SK-N-SH treated with all-trans-retinoic acid at 6 μM for 48 hours (cell line): ENCODE measurements at regions not wholly inside any gene's neighbourhood (a gene's known extent, or its start where the extent isn't known, plus 50 kb on each side); places are given as distances from the start of the nearest gene placed in this dataset.
"Not testable (repeated sequence)": the region's sequence is repeated elsewhere in the genome, so short reads cannot be mapped to it uniquely, and the experiment has no call there.

Experiments used
- ATAC-seq: fragments of 200-7000 bp; cut with Tn5 transposase; 3 replicates; pipeline ENCODE4 v1.9.1; 2020; ENCODE audit warnings: mild to moderate bottlenecking, moderate library complexity
- ARNTL ChIP-seq: fragments of 450-650 bp; formaldehyde crosslinking; IDR thresholded peaks from 2 replicates; pipeline ENCODE4 v1.5.0; 2020; ENCODE audit warnings: low read depth, mild to moderate bottlenecking, moderate library complexity, borderline replicate concordance
- BACH2 ChIP-seq: fragments of 250-450 bp; sonication (Bioruptor Pico); IDR thresholded peaks from 2 replicates; pipeline ENCODE4 v1.9.0; 2021; ENCODE audit warnings: mild to moderate bottlenecking, borderline replicate concordance
- CREB5 ChIP-seq: fragments of 250-450 bp; sonication (Bioruptor Pico); IDR thresholded peaks from 2 replicates; pipeline ENCODE4 v1.5.1; 2020; ENCODE audit warnings: low read depth, mild to moderate bottlenecking, moderate library complexity
- CSDC2 ChIP-seq: fragments of 250-450 bp; sonication (Bioruptor Pico); IDR thresholded peaks from 2 replicates; pipeline ENCODE4 v1.5.0; 2020; ENCODE audit warnings: mild to moderate bottlenecking, moderate library complexity
- CSRNP3 ChIP-seq: fragments of 250-450 bp; sonication (Bioruptor Pico); IDR thresholded peaks from 2 replicates; pipeline ENCODE4 v1.5.1; 2021; ENCODE audit warnings: mild to moderate bottlenecking, moderate library complexity
- ESRRG ChIP-seq: fragments of 250-450 bp; sonication (Bioruptor Pico); IDR thresholded peaks from 2 replicates; pipeline ENCODE4 v1.6.1; 2021; ENCODE audit warnings: mild to moderate bottlenecking
- GLIS3 ChIP-seq: fragments of 250-450 bp; sonication (Bioruptor Pico); IDR thresholded peaks from 2 replicates; pipeline ENCODE4 v1.5.0; 2020; ENCODE audit warnings: mild to moderate bottlenecking, moderate library complexity
- ISL1 ChIP-seq: fragments of 250-450 bp; sonication (Bioruptor Pico); IDR thresholded peaks from 2 replicates; pipeline ENCODE4 v2.1.2; 2022; ENCODE audit warnings: mild to moderate bottlenecking, moderate library complexity
- PATZ1 ChIP-seq: fragments of 250-450 bp; sonication (Bioruptor Pico); IDR thresholded peaks from 2 replicates; pipeline ENCODE4 v1.8.0; 2020; ENCODE audit warnings: mild to moderate bottlenecking, moderate library complexity, borderline replicate concordance
- POU6F1 ChIP-seq: fragments of 250-450 bp; sonication (Bioruptor Pico); IDR thresholded peaks from 2 replicates; pipeline ENCODE4 v1.8.0; 2021; ENCODE audit warnings: low read depth, mild to moderate bottlenecking, moderate library complexity, borderline replicate concordance
- SNAI2 ChIP-seq: fragments of 250-450 bp; sonication (Bioruptor Pico); IDR thresholded peaks from 2 replicates; pipeline ENCODE4 v1.5.0; 2020; ENCODE audit warnings: mild to moderate bottlenecking, moderate library complexity
- TCF4 ChIP-seq: fragments of 250-450 bp; sonication (Bioruptor Pico); IDR thresholded peaks from 2 replicates; pipeline ENCODE4 v1.8.0; 2021; ENCODE audit warnings: mild to moderate bottlenecking, moderate library complexity, borderline replicate concordance
- TOX ChIP-seq: fragments of 250-450 bp; sonication (Bioruptor Pico); IDR thresholded peaks from 2 replicates; pipeline ENCODE4 v1.8.0; 2021; ENCODE audit warnings: mild to moderate bottlenecking, moderate library complexity, borderline replicate concordance
- TSHZ2 ChIP-seq: fragments of 250-450 bp; sonication (Bioruptor Pico); IDR thresholded peaks from 2 replicates; pipeline ENCODE4 v1.5.0; 2020; ENCODE audit warnings: mild to moderate bottlenecking, moderate library complexity
- ZC3H10 ChIP-seq: fragments of 250-450 bp; sonication (Bioruptor Pico); IDR thresholded peaks from 2 replicates; pipeline ENCODE4 v1.5.1; 2021; ENCODE audit warnings: mild to moderate bottlenecking, moderate library complexity
- ZFP30 ChIP-seq: fragments of 450-650 bp; formaldehyde crosslinking; IDR thresholded peaks from 2 replicates; pipeline ENCODE4 v1.5.0; 2022; ENCODE audit warnings: mild to moderate bottlenecking, moderate library complexity
- ZNF565 ChIP-seq: fragments of 450-650 bp; formaldehyde crosslinking; conservative IDR thresholded peaks from 2 replicates; pipeline ENCODE4 v1.5.0; 2020; ENCODE audit warnings: low read depth, mild to moderate bottlenecking, moderate library complexity
- ZNF70 ChIP-seq: fragments of 450-650 bp; formaldehyde crosslinking; IDR thresholded peaks from 2 replicates; pipeline ENCODE4 v1.5.0; 2020; ENCODE audit warnings: mild to moderate bottlenecking, moderate library complexity
- ZNF8 ChIP-seq: fragments of 450-650 bp; formaldehyde crosslinking; IDR thresholded peaks from 2 replicates; pipeline ENCODE4 v1.5.0; 2020; ENCODE audit warnings: mild to moderate bottlenecking, moderate library complexity

- ATAC-seq: peak; percentile 55
Measured at GRCh38 chr1:115530407-115530806, 111.4 kb upstream of the VANGL1 start.

GRCh38 chr1:115529216-115529897, 112.4 kb upstream of the VANGL1 start:
- TF ChIP-seq CSDC2 (CRISPR knock-in tag) (no peak), ZC3H10 (CRISPR knock-in tag) (no peak), ISL1 (CRISPR knock-in tag) (no peak), TCF4 (CRISPR knock-in tag) (no peak), SNAI2 (CRISPR knock-in tag) (no peak), CREB5 (CRISPR knock-in tag) (no peak), PATZ1 (CRISPR knock-in tag) (no peak), POU6F1 (CRISPR knock-in tag) (no peak), TOX (no peak), ZNF70 (CRISPR knock-in tag) (no peak), ZFP30 (CRISPR knock-in tag) (no peak), ZNF565 (no peak), BACH2 (CRISPR knock-in tag) (no peak), TSHZ2 (CRISPR knock-in tag) (no peak), ARNTL (CRISPR knock-in tag) (no peak), ESRRG (no peak)
- ATAC-seq: no peak

More at GRCh38 chr1:115530407-115530806, 111.4 kb upstream of the VANGL1 start:
- TF ChIP-seq ESRRG (no peak), CSDC2 (CRISPR knock-in tag) (no peak), ZFP30 (CRISPR knock-in tag) (no peak), PATZ1 (CRISPR knock-in tag) (no peak), ISL1 (CRISPR knock-in tag) (no peak)
- TF ChIP-seq, all 23 proteins: peak for 0

- not testable (repeated sequence) for ATAC-seq
Measured at GRCh38 chr1:115528336-115528735, 113.4 kb upstream of the VANGL1 start.

GRCh38 chr1:115527746-115528145, 114.0 kb upstream of the VANGL1 start:
- no peak for ATAC-seq
- TF ChIP-seq POU6F1 (CRISPR knock-in tag): no peak
- no peak for TF ChIP-seq TCF4 (CRISPR knock-in tag)
- TF ChIP-seq ZFP30 (CRISPR knock-in tag): no peak
- TF ChIP-seq BACH2 (CRISPR knock-in tag): no peak
- no peak for TF ChIP-seq TSHZ2 (CRISPR knock-in tag)
- TF ChIP-seq CSRNP3 (CRISPR knock-in tag): no peak
- no peak for TF ChIP-seq GLIS3 (CRISPR knock-in tag)
- TF ChIP-seq SNAI2 (CRISPR knock-in tag): no peak
- TF ChIP-seq ZNF8: no peak
